ENCODE measurements at regions not wholly inside any gene's neighbourhood (a gene's known extent, or its start where the extent isn't known, plus 50 kb on each side); places are given as distances from the start of the nearest gene placed in this dataset.

- DNase-seq (ENCODE audit: low read depth in 1 of 2, low spot score in 1 of 2): no peak
- H3K27me3 ChIP-seq (ENCODE audit: insufficient read depth, poor library complexity, severe bottlenecking): no peaks in the 10 kb centered on the region
Measured at GRCh38 chr12:98013560-98013959, 501.8 kb upstream of the TMPO start.

GRCh38 chr12:98018836-98019235, 496.6 kb upstream of the TMPO start:
- Histone ChIP-seq H3K27ac (replicated peaks) (no peak overlapping the region), H3K4me3 (replicated peaks; ENCODE audit: insufficient read depth, low read length) (no peak overlapping the region), H3K27me3 (ENCODE audit: insufficient read depth, poor library complexity, severe bottlenecking) (no peaks in the 10 kb centered on the region)
- no peak for DNase-seq (ENCODE audit: low read depth in 1 of 2, low spot score in 1 of 2)
- no peak for TF ChIP-seq SPI1 (IDR thresholded peaks at IDR 0.05; ENCODE audit: borderline replicate concordance, low read depth)
- no peak for TF ChIP-seq REST (IDR thresholded peaks at IDR 0.05; ENCODE audit: insufficient replicate concordance, low read depth)
- no peak for TF ChIP-seq POLR2AphosphoS5 (IDR thresholded peaks at IDR 0.05; ENCODE audit: low read depth)
- TF ChIP-seq GABPA (IDR thresholded peaks at IDR 0.05; ENCODE audit: low read depth): no peak
- no peak for TF ChIP-seq CTCF (IDR thresholded peaks at IDR 0.05; ENCODE audit: insufficient read depth, low read length)

More at GRCh38 chr12:98013560-98013959, 501.8 kb upstream of the TMPO start:
- Histone ChIP-seq H3K27ac (replicated peaks) (no peak overlapping the region), H3K4me3 (replicated peaks; ENCODE audit: insufficient read depth, low read length) (no peak overlapping the region)
- TF ChIP-seq CTCF (IDR thresholded peaks at IDR 0.05; ENCODE audit: insufficient read depth, low read length) (no peak), GABPA (IDR thresholded peaks at IDR 0.05; ENCODE audit: low read depth) (no peak), SPI1 (IDR thresholded peaks at IDR 0.05; ENCODE audit: borderline replicate concordance, low read depth) (no peak), POLR2AphosphoS5 (IDR thresholded peaks at IDR 0.05; ENCODE audit: low read depth) (no peak), REST (IDR thresholded peaks at IDR 0.05; ENCODE audit: insufficient replicate concordance, low read depth) (no peak)

- H3K27ac ChIP-seq (replicated peaks): no peak overlapping the region
Measured at GRCh38 chr12:98020376-98020775, 495.0 kb upstream of the TMPO start.

More at GRCh38 chr12:98020376-98020775, 495.0 kb upstream of the TMPO start:
- no peak for TF ChIP-seq POLR2AphosphoS5 (IDR thresholded peaks at IDR 0.05; ENCODE audit: low read depth)
- TF ChIP-seq GABPA (IDR thresholded peaks at IDR 0.05; ENCODE audit: low read depth): no peak
- TF ChIP-seq CTCF (IDR thresholded peaks at IDR 0.05; ENCODE audit: insufficient read depth, low read length): no peak
- TF ChIP-seq SPI1 (IDR thresholded peaks at IDR 0.05; ENCODE audit: borderline replicate concordance, low read depth): no peak
- no peak for TF ChIP-seq REST (IDR thresholded peaks at IDR 0.05; ENCODE audit: insufficient replicate concordance, low read depth)
- Histone ChIP-seq H3K4me3 (replicated peaks; ENCODE audit: insufficient read depth, low read length) (no peak overlapping the region), H3K27me3 (ENCODE audit: insufficient read depth, poor library complexity, severe bottlenecking) (no peaks in the 10 kb centered on the region)
- DNase-seq (ENCODE audit: low read depth in 1 of 2, low spot score in 1 of 2): no peak

Measured in HL-60 (cell line).